OCI-M2 (cell line): ENCODE measurements at regions not wholly inside any gene's neighbourhood (a gene's known extent, or its start where the extent isn't known, plus 50 kb on each side); places are given as distances from the start of the nearest gene placed in this dataset.

Experiments used
- DNase-seq: peaks from one replicate; lab custom pipeline; 2025; ENCODE audit not compliant: unreplicated experiment; lab: John Stamatoyannopoulos, UW

DNA sequence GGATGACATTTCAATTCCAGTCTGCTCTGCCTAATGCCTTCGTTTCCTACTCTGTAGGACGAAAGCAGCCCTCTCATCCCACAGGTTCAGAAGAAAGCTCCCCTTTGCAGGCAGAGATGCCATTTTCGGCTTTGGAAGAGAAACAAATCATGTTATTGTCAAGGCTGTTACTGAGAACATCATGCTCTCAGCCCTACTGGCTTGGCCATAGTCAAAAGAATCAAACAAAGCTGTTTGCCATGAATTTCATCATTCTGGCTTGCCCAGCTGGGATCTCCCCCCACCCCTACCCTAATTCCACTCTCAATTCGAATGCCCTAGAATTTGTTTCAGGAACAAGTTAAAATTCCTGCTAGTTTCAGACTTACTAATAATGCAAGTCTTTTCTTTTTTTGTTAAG, 162.3 kb upstream of the SERP2 start:
- no peak for DNase-seq

DNA sequence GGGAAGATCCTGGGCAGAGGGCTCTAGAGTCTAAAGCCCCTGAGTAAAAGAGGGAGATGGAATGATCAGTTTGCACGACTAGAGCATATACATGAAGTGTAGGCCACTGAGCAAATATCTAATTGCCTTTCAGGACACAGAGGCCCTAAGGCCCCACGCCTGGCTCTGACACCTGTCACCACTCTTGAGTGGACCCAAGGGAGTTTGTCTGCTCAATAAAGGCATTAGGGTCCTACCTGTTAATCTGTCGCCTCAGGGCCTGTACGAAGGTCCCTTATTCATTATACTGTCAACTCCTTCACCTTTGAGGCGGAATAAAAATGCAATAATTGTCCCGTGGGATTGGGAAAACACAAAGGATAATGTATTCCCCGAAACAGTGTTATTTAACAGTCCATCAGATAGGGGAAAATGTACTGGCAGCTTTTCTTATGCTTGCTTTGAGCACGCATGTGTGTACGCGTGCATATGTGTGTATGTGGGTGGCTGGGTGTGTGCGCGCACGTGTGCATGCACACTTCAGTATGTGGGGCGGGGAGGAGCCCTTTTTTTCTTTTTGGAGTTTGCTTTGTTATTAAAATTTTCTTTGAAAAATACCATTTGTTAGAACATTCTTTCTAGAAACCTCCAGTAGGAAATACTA, 161.8 kb upstream of the SERP2 start:
- no peak for DNase-seq

- no peak for DNase-seq
Measured at GRCh38 chr13:44212633-44213396, 160.8 kb upstream of the SERP2 start.

DNA sequence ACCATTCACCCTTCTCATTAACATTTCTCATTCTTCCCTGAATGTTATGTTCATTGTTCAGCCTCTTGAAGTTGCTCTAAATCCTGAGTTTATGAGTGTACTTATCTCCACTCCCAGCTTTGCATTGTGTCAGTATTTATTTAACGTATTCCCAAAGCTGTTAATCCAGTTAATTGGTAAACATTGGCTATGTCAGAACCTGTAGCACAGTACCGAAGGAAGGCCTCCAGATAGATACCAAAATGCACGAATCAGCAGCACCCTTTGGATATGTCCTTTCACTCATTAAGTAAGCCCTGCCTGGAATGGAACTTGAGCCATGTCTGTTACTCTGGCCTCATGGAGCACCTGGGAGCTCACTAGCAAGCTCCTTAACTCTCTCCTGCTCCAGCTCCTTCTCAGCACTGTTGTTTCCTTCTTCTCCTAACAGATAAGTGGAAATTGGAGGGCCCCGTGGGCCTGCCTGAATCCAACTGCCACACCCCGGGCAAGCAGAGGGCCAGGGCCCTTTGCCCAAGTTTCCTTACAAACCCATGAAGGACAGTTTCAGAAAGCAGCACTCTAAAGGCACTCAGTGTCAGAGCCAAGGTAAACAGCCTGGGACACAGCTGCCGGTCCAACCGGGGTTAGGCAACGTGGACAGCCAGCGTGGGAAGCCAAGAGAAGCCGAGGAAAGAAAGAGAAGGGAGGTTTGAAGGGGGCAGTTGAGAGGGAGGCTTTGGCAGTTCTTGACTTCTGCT, 155.0 kb upstream of the SERP2 start:
- no peak for DNase-seq

GRCh38 chr13:44219577-44220548, 153.8 kb upstream of the SERP2 start:
- DNase-seq = no peak

- no peak for DNase-seq
Measured at GRCh38 chr13:44220948-44221347, 152.7 kb upstream of the SERP2 start.

GRCh38 chr13:44221657-44222056, 152.0 kb upstream of the SERP2 start:
- DNase-seq = no peak

GRCh38 chr13:44223770-44224444, 149.7 kb upstream of the SERP2 start:
- no peak for DNase-seq

DNA sequence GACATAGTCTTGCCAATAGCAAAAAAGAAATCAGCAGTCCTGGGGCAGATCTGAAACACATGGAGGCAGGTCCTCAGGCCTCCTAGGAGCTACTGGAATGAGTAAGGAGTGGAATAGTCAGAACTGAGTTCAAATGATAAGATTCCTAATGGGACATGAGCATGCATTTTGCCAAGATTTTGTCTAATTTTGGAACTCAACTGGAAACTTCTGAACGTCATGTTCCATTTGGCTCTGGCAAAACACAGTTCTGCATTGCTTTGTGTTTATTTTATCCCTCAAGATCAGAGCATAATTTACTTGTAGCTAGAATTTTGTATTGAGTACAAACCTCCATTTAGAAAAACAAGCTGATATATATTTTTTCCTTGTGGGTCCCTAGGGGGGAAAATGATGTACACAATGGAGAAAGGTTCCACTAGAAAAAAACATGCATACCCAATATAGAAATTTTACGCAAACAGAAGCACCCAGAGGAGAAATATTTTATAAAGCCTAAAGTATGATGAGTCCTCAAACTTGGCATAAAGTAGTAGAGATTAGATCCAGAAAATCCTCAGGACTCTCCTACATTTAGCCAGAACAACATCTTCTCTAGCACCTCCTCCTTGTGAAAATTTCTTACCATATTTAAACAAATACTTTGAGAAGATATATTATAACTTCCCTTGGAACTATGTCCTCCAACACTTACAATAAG, 149.0 kb upstream of the SERP2 start:
- DNase-seq = no peak

GRCh38 chr13:44229371-44230030, 144.1 kb upstream of the SERP2 start:
- DNase-seq = no peak

- DNase-seq = no peak
Measured at GRCh38 chr13:44230071-44230470, 143.6 kb upstream of the SERP2 start.

GRCh38 chr13:44230736-44231135, 142.9 kb upstream of the SERP2 start:
- no peak for DNase-seq

GRCh38 chr13:44231786-44232516, 141.7 kb upstream of the SERP2 start:
- DNase-seq = no peak

GRCh38 chr13:44232774-44233173, 140.8 kb upstream of the SERP2 start:
- DNase-seq = no peak

DNA sequence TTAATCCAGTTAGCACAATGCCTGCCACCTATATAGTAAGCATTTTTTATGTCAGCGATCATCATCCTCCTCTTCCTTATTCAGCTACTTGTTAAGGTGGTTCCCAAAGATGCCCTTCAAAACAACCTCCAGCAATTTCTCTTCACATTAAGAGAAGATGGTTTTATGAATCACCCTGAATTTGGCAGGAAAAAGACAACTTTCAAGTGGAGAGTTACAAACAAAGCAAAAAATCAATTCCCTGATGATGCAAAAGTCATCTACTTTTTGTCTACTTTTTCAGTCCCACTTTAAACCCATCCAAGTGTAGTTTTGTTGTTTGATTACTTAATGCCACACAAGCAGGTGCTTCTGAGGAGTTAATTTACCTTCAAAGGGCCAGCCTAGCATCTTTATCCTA, 139.1 kb upstream of the SERP2 start:
- DNase-seq = no peak

DNA sequence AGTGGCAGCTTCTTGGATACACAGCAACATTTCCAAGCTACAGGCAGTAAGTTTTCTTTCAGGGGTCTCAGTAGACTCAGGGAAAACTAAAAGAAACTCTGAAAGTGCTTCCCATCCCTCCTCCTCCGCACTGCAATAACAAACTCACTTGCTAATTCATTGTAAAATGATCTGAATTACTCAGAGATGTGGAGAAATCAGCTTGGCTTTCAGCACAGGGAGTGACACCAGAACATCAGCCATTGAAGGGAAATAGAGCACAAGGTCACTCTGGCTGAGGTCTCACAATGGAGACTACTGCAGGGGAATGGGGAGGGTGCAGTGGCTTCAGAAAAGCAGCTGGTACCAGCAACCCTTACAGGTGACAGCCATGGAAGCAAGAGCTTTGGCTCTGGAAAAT, 137.3 kb upstream of the SERP2 start:
- no peak for DNase-seq

DNA sequence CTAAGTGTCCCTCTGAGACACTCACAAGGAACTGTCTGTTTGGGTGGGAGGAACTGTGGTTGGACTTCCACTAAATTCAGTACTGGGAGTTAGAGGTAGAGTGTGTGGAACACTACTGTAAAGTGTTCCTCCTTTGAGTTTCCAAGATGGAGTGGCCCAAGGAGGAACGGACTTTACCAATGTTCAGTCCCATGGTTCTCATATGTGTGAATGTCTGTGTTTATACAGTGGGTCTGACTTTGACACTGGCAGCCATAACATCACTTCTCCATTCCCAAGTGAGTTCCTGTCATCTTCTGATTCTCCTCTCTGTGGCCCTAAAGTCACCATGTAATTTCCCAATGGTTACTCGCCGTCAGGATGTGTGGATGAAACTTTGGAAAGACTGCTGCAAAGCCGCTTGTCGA, 136.8 kb upstream of the SERP2 start:
- DNase-seq = no peak

DNA sequence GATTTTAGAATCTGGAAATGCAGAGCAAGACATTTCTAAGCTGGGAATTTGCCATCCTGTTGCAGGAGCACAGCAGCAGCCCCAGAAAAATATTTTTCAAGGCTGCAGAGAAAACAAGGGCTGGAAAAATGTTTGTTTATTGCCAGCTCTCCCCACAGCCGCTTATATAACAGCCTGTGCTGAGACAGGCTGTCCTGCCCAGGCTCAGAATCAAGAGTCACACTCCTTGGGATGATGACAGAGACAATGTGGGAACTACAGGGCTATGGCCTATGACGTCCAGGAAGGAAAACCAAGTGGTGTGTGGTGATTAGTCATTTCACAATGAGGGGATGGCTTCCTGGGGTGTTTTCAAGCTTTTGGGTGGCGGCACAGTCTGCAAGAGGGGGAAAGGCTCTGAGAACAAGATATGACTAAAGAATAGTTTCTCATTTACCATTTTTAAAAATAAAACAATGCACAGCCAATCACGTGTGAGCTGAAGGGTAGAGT, 136.3 kb upstream of the SERP2 start:
- DNase-seq = no peak
